LHCN-M2 (cell line): ENCODE measurements at regions not wholly inside any gene's neighbourhood (a gene's known extent, or its start where the extent isn't known, plus 50 kb on each side); places are given as distances from the start of the nearest gene placed in this dataset.
"Not testable (repeated sequence)": the region's sequence is repeated elsewhere in the genome, so short reads cannot be mapped to it uniquely, and the experiment has no call there.

ENCODE experiments used
- DNase-seq: peaks from one replicate; pipeline ENCODE4 v3.0.0-alpha.2; 2012; ENCODE audit warnings: low read depth

DNA sequence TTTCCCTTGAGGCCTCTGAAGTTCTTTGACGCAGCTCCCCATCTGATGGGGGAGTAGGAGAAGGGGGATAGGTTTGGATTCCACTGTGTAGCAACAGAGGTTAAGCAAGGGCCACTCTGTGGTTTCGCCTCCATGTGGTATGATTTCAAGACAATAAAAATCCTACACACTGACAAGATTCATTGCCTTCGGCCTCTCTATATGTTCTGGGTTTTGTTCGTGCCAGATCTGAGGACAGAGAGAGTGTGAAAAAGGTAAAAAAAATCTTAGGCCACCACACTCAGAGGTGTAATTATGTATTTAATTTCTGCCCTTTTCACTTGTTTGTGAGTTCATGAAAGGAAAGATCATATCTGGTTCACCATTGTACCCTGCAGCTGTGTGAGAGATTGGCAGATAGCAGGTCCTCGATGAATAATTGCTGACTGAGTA is 715.2 kb upstream of the ZNF608 start:
- no peak for DNase-seq

- DNase-seq: no peak
These were observed 717.1 kb upstream of the ZNF608 start for GRCh38 chr5:125463466-125464092.

GRCh38 chr5:125464847-125465432 is 718.5 kb upstream of the ZNF608 start:
- no peak for DNase-seq

DNA sequence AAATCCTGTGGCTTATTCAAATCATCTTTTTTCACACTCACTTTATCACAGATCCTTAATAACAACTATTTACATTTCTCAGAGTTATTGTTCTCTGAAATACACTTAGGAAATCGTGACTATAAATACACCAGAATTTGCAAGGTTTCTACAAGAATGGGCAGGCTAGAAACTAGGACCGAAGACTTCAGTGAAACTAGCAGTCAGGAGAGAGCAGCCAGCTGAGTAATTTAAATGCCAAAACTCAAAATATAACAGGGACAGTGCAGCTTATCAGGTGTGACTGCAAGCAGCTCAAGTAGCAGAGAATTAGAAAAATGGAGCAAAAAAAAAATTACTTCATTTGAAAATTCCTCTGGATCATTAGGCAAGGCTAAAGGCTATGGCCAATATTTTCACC is 719.3 kb upstream of the ZNF608 start:
- no peak for DNase-seq

DNA sequence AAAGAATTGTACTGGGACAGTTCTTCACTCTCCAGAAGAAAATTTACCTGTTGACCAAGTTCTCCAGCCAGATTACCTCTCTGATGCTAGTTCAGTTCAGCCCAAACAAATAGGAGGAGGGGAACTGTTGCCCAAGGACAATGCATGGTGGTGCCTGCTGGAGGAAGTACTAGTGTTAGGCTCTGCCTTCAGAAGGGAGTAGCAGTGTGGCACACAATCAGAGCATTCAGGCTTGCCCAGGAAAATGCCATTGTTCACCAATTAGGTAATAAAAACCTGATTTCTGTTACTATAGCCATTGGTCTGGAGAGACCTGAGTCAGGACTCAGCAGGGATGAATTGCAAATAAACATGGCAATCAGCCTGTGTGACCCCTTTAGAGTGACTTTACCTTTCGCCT is 720.8 kb upstream of the ZNF608 start:
- DNase-seq: no peak

DNA sequence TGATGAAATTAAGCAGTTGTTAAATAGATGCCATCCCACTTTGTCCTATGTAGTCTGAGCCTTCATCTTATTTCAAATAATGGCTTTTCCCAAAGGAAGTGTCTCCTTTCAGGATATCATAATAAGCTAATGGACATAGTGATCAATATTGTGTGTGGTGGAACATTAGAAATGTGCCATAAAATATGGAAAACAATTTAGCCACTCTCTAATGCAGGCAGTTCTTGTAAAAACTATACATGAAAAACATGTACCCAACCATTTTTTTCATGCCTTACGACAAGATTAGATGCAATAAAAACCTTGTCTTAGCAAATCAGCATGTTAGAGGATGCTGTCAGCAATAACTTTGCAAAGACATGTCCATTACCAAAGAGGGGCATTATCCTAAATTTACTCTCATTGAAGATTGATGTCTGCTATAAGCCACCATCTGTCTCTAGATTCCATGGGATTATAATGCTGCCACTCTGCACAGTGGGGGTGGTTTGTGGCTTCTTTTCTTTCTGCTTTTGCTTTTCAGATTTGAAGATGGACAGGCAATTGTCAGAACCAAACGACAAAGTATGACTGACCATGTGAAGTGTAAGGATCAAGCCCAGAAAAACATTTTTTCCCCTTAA is 724.0 kb upstream of the ZNF608 start:
- no peak for DNase-seq

DNA sequence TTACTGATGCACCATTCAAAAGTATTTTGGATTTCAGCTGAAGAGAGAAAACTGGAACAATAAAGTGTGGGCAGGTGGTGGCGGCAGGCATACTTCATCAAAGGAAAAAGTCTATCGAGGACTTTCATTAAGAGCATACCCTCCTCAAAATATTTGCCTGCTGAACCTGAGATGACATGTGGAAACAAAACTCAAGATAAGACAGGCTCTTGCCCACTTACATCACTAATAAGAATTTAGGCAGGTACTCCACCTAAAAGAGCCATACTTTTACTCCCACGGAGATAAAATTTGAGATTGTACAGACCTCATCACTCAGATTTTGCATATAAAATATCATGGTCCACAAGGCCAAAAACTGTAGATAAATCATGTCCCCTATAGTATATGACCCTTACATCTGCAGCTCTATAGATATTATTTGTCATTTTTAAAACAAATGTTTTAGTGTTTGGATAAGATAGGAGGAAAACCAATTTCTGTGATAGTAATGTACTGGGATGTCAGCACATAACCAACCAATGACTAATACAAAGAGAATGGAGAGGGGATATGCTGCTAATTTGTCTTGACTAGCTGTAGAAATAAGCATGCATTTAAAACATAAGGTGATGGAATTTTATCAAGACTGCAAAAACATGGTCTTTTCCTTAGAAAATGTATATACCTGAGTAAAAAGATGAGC is 730.6 kb upstream of the ZNF608 start:
- DNase-seq: peak; percentile 46

DNA sequence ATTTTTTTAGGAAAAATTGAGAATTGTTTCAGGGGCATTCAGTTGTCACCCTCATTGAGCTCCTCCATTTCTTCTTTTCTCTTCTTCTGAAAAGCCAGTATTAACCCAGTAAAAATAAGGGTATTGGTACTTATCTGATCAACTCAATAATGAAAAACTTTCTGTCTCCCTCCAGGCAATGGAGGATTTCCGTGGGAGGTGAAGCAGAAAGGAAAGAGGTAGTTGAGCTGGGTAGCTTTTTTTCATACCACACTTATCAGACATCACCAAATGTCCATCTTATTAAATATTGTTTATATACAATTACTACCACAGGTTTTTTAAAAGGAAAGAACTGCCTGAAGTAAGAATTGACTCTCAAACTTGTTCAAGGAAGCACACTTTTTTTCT is 731.1 kb upstream of the ZNF608 start:
- no peak for DNase-seq

GRCh38 chr5:125478599-125478998 is 732.2 kb upstream of the ZNF608 start:
- no peak for DNase-seq

- DNase-seq: no peak
These were observed 734.5 kb upstream of the ZNF608 start for GRCh38 chr5:125480911-125481310.

GRCh38 chr5:125481506-125482465 is 735.3 kb upstream of the ZNF608 start:
- DNase-seq: no peak

DNA sequence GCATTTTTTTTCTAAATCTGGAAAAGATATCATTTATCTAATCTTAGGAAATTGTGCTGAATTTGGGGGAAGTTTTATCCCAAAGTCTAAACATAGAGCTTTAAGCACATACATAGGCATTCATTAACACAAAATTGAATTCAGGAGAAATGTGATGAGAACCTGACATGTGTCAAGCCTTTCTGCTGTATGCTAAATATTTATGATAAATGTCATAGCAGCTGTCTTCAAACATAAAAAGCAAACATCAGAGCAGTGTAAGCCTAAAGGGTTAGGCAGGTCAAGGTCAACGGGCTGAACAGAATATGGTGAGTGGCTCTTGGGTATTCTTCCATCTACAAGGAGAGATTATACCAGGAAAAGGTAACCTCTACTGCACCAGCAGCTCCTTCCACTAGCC is 737.2 kb upstream of the ZNF608 start:
- no peak for DNase-seq

- DNase-seq: peak; percentile 94
These were observed 737.9 kb upstream of the ZNF608 start for GRCh38 chr5:125484272-125484741.

GRCh38 chr5:125484742-125485641 is 738.6 kb upstream of the ZNF608 start:
- DNase-seq: peak; percentile 100

GRCh38 chr5:125485771-125486170 is 739.3 kb upstream of the ZNF608 start:
- no peak for DNase-seq

- peak; percentile 76 for DNase-seq
These were observed 740.2 kb upstream of the ZNF608 start for GRCh38 chr5:125486634-125487033.

DNA sequence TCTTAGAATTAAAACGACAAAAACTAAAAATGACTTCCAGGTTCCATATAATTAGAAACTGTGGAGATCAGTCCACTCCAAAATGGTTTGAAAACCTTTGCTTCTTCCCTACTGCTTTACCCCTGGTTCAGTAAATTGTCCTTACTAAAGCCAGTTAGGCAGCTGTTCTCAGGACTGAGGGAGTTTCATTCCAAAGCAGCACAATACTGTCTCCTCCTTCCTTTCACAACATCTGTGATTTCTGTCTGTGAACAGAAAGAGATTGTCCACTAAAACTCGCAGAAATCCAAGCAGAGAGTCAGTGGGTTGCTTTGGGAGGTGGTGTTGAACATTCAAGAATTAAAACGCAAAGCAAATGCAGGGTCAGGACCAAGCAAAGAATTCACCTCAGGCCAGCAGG is 740.8 kb upstream of the ZNF608 start:
- peak; percentile 89 for DNase-seq

- not testable (repeated sequence) for DNase-seq
These were observed 741.2 kb upstream of the ZNF608 start for GRCh38 chr5:125487652-125488051.

GRCh38 chr5:125489146-125489545 is 742.7 kb upstream of the ZNF608 start:
- DNase-seq: peak; percentile 55

DNA sequence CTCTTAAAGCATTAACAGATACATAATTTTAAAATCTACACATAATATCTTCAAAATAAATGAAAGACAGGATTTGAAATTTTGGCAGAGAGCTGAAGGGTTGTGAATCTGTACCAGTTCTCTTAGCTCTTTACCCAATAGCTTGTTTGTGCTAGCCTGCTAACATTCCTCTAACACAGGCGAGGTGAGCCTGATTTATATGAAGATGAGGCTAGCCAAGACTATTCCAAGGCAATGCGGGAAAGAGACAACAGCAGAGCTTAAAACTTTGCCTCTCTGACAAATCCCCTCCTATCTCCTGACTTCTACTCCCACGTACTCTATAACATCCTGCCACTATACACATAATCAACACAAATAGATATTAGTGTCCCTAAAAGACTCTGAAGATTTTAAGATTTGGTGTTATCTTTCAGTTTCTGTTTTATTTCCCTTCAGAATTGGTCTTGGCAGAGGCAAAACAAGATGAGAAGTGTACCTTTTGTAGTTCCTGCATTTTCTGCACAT is 745.6 kb upstream of the ZNF608 start:
- peak; percentile 55 for DNase-seq
